ENCODE measurements at regions not wholly inside any gene's neighbourhood (a gene's known extent, or its start where the extent isn't known, plus 50 kb on each side); places are given as distances from the start of the nearest gene placed in this dataset.

- ATAC-seq (no peak), DNase-seq (ENCODE audit: low read depth, low spot score) (no peak)
- CTCF ChIA-PET: no interaction called here
- no peaks in the 10 kb centered on the region; the same call in 1 of the 2 replicates for H3K9me3 ChIP-seq (ENCODE audit: control insufficient read depth, insufficient read depth, low read depth, low read length)
- POLR2A ChIA-PET: no interaction called here
- TF ChIP-seq SIN3A (IDR thresholded peaks at IDR 0.05; ENCODE audit: borderline replicate concordance, insufficient read depth, low read depth, low read length) (no peak), POLR2AphosphoS5 (IDR thresholded peaks at IDR 0.05; ENCODE audit: low read depth, low read length) (no peak), TCF7L2 (IDR thresholded peaks at IDR 0.05; ENCODE audit: low read depth, low read length) (no peak)
- TF ChIP-seq, protein P1, sequence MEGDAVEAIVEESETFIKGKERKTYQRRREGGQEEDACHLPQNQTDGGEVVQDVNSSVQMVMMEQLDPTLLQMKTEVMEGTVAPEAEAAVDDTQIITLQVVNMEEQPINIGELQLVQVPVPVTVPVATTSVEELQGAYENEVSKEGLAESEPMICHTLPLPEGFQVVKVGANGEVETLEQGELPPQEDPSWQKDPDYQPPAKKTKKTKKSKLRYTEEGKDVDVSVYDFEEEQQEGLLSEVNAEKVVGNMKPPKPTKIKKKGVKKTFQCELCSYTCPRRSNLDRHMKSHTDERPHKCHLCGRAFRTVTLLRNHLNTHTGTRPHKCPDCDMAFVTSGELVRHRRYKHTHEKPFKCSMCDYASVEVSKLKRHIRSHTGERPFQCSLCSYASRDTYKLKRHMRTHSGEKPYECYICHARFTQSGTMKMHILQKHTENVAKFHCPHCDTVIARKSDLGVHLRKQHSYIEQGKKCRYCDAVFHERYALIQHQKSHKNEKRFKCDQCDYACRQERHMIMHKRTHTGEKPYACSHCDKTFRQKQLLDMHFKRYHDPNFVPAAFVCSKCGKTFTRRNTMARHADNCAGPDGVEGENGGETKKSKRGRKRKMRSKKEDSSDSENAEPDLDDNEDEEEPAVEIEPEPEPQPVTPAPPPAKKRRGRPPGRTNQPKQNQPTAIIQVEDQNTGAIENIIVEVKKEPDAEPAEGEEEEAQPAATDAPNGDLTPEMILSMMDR (IDR thresholded peaks at IDR 0.05): no peak
- TF ChIP-seq, protein P2, sequence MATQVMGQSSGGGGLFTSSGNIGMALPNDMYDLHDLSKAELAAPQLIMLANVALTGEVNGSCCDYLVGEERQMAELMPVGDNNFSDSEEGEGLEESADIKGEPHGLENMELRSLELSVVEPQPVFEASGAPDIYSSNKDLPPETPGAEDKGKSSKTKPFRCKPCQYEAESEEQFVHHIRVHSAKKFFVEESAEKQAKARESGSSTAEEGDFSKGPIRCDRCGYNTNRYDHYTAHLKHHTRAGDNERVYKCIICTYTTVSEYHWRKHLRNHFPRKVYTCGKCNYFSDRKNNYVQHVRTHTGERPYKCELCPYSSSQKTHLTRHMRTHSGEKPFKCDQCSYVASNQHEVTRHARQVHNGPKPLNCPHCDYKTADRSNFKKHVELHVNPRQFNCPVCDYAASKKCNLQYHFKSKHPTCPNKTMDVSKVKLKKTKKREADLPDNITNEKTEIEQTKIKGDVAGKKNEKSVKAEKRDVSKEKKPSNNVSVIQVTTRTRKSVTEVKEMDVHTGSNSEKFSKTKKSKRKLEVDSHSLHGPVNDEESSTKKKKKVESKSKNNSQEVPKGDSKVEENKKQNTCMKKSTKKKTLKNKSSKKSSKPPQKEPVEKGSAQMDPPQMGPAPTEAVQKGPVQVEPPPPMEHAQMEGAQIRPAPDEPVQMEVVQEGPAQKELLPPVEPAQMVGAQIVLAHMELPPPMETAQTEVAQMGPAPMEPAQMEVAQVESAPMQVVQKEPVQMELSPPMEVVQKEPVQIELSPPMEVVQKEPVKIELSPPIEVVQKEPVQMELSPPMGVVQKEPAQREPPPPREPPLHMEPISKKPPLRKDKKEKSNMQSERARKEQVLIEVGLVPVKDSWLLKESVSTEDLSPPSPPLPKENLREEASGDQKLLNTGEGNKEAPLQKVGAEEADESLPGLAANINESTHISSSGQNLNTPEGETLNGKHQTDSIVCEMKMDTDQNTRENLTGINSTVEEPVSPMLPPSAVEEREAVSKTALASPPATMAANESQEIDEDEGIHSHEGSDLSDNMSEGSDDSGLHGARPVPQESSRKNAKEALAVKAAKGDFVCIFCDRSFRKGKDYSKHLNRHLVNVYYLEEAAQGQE (IDR thresholded peaks at IDR 0.05; ENCODE audit: insufficient read depth in 1 of 2, low read depth in 2 of 2, low read length in 1 of 2): no peak
- H3K4me3 ChIP-seq (ENCODE audit: low read depth in 2 of 2, low read length in 2 of 2): no peak overlapping the region
- H3K27ac ChIP-seq (ENCODE audit: low read length): no peak overlapping the region
- H3K27me3 ChIP-seq (ENCODE audit: control insufficient read depth, insufficient read depth, low read length): no peaks in the 10 kb centered on the region
- BruUV-seq (replicated peaks): no TSS peak
- intact Hi-C loops (cut with micrococcal nuclease; ENCODE audit: unreplicated experiment) (no loop called here), in situ Hi-C loops (cut with HindIII; ENCODE audit: low pct_unique_long_range_greater_than_20kb, low sequenced_read_pairs) (no loop called here)
- H3K36me3 ChIP-seq (ENCODE audit: control insufficient read depth, insufficient read depth, low read length): no peaks in the 10 kb centered on the region
- H3K4me1 ChIP-seq (ENCODE audit: control insufficient read depth, insufficient read depth, low read length): no peaks in the 10 kb centered on the region
Measured at GRCh38 chr2:17242813-17243485, 275.3 kb downstream of the RAD51AP2 start.

DNA sequence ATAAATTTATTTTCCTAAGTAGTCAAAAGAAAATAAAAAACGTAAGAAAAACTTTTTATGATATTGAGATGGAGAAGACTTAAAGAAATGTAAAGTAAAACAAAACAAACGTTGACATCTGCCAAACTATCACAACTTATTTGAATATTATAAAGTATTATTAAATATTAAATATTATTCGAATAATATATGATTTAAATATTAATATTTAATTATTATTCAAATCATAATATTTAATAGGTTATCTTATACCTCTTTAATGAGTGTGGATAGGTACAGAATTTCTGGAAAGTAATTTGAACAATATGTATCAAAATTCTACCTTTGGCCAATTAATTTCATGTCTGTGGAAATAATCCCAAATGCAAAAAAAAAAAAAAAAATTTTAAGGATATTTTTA lies 278.7 kb downstream of the RAD51AP2 start:
- Histone ChIP-seq H3K27me3 (ENCODE audit: control insufficient read depth, insufficient read depth, low read length) (no peaks in the 10 kb centered on the region), H3K9me3 (ENCODE audit: control insufficient read depth, insufficient read depth, low read depth, low read length) (peaks cover 3% of the 10 kb centered on the region; the same call in 1 of the 2 replicates), H3K4me1 (ENCODE audit: control insufficient read depth, insufficient read depth, low read length) (no peaks in the 10 kb centered on the region), H3K4me3 (ENCODE audit: low read depth in 2 of 2, low read length in 2 of 2) (no peak overlapping the region), H3K27ac (ENCODE audit: low read length) (no peak overlapping the region), H3K36me3 (ENCODE audit: control insufficient read depth, insufficient read depth, low read length) (no peaks in the 10 kb centered on the region)
- POLR2A ChIA-PET: no interaction called here
- in situ Hi-C loops (cut with HindIII; ENCODE audit: low pct_unique_long_range_greater_than_20kb, low sequenced_read_pairs): no loop called here
- ATAC-seq (no peak), DNase-seq (ENCODE audit: low read depth, low spot score) (no peak)
- TF ChIP-seq POLR2AphosphoS5 (IDR thresholded peaks at IDR 0.05; ENCODE audit: low read depth, low read length) (no peak), TCF7L2 (IDR thresholded peaks at IDR 0.05; ENCODE audit: low read depth, low read length) (no peak), SIN3A (IDR thresholded peaks at IDR 0.05; ENCODE audit: borderline replicate concordance, insufficient read depth, low read depth, low read length) (no peak)
- TF ChIP-seq, protein P2 (IDR thresholded peaks at IDR 0.05; ENCODE audit: insufficient read depth in 1 of 2, low read depth in 2 of 2, low read length in 1 of 2): no peak
- TF ChIP-seq, protein P1 (IDR thresholded peaks at IDR 0.05): no peak
- CTCF ChIA-PET: no interaction called here
- no TSS peak for BruUV-seq (replicated peaks)
- intact Hi-C loops (cut with micrococcal nuclease; ENCODE audit: unreplicated experiment): no loop called here

Data from Panc1 (cell line).